Loucy (cell line): ENCODE measurements at regions not wholly inside any gene's neighbourhood (a gene's known extent, or its start where the extent isn't known, plus 50 kb on each side); places are given as distances from the start of the nearest gene placed in this dataset.

Source experiments
- H2AFZ ChIP-seq: fragments of 200-600 bp; sonication (generic); 2 replicates; pipeline ENCODE4 v1.6.0; 2016; ENCODE audit warnings: antibody characterized with exemption, mild to moderate bottlenecking, low read length, moderate library complexity
- H3F3A ChIP-seq: fragments of 200-600 bp; 2 replicates; pipeline ENCODE4 v1.6.0; 2016; ENCODE audit warnings: antibody characterized with exemption, low read depth, mild to moderate bottlenecking
- H3K27me3 ChIP-seq: fragments of 200-600 bp; sonication (generic); 2 replicates; pipeline ENCODE4 v1.6.1; 2014; ENCODE audit warnings: low read length, mild to moderate bottlenecking; ENCODE audit not compliant: insufficient read depth, poor library complexity, severe bottlenecking
- H3K36me3 ChIP-seq: fragments of 200-600 bp; sonication (generic); 2 replicates; pipeline ENCODE4 v1.6.1; 2016; ENCODE audit warnings: low read length; ENCODE audit not compliant: insufficient read depth
- H3K4me1 ChIP-seq: fragments of 200-600 bp; sonication (generic); 2 replicates; pipeline ENCODE4 v1.5.1; 2014; ENCODE audit warnings: low read length, mild to moderate bottlenecking; ENCODE audit not compliant: insufficient read depth, poor library complexity, severe bottlenecking
- H3K4me2 ChIP-seq: fragments of 200-600 bp; sonication (generic); 2 replicates; pipeline ENCODE4 v1.6.0; 2014; ENCODE audit warnings: antibody characterized with exemption, low read length, low read depth, mild to moderate bottlenecking; ENCODE audit not compliant: poor library complexity, severe bottlenecking
- H3K4me3 ChIP-seq: fragments of 200-600 bp; sonication (generic); 2 replicates; pipeline ENCODE4 v1.5.1; 2014; ENCODE audit warnings: low read length, mild to moderate bottlenecking, mixed read lengths; ENCODE audit not compliant: poor library complexity, severe bottlenecking
- H3K79me2 ChIP-seq: fragments of 200-600 bp; sonication (generic); 2 replicates; pipeline ENCODE4 v1.6.1; 2014; ENCODE audit warnings: low read length; ENCODE audit not compliant: insufficient read depth
- H3K9ac ChIP-seq: fragments of 200-600 bp; sonication (generic); 2 replicates; pipeline ENCODE4 v1.6.0; 2014; ENCODE audit warnings: mild to moderate bottlenecking, low read depth, low read length, moderate library complexity; ENCODE audit not compliant: poor library complexity, severe bottlenecking
- H3K9me2 ChIP-seq: fragments of 200-600 bp; sonication (generic); replicated peaks from 2 replicates; pipeline ENCODE4 v1.6.1; 2016; ENCODE audit warnings: low read depth, low read length, mixed read lengths
- H3K9me3 ChIP-seq: fragments of 200-600 bp; sonication (generic); 2 replicates; pipeline ENCODE4 v1.6.1; 2014; ENCODE audit warnings: mild to moderate bottlenecking, antibody characterized with exemption, low read length, low read depth; ENCODE audit not compliant: insufficient read depth
- H4K20me1 ChIP-seq: fragments of 200-600 bp; sonication (generic); 2 replicates; pipeline ENCODE4 v1.6.0; 2014; ENCODE audit warnings: antibody characterized with exemption, low read length, mild to moderate bottlenecking; ENCODE audit not compliant: insufficient read depth, poor library complexity, severe bottlenecking
- EZH2phosphoT487 ChIP-seq: fragments of 200-600 bp; IDR thresholded peaks from 2 replicates; pipeline ENCODE4 v1.6.1; 2018; ENCODE audit warnings: antibody characterized with exemption, mild to moderate bottlenecking, moderate library complexity, borderline replicate concordance
- TF ChIP-seq, protein P1 (sequence below): fragments of 200-600 bp; sonication (generic); conservative IDR thresholded peaks from 2 replicates; pipeline ENCODE4 v1.5.1; 2014; ENCODE audit warnings: mild to moderate bottlenecking, antibody characterized with exemption, low read length

DNA sequence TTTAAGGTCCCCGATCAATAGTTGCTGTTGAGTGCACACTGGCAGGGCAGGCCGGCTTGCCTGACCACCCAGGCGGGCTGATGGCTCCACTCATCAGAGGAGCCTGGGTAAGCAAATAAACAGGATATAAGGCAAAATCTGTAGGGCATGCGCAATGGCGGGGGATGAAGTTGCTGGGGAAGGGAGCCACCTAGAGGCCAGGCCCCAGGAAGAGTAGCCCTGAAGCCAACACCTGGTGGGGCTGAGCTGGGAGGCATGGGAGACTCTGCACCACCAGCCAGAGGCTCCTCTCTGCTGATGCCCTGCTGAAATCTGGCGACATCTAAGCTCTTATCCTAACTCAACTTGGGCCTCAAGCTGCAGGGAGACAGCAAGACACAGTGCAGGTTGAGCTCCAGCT is 324.3 kb downstream of the ZNF536 start:
- Histone ChIP-seq H3F3A (no peaks in the 10 kb centered on the region), H3K9ac (no peak overlapping the region), H2AFZ (no peak overlapping the region), H4K20me1 (no peaks in the 10 kb centered on the region), H3K36me3 (no peaks in the 10 kb centered on the region), H3K4me2 (no peak overlapping the region), H3K9me2 (no peaks in the 10 kb centered on the region), H3K4me1 (no peaks in the 10 kb centered on the region), H3K4me3 (no peak overlapping the region), H3K27me3 (no peaks in the 10 kb centered on the region), H3K9me3 (0 out of 2 replicates have a peak, but pooled peaks cover under 1% of the 10 kb centered on the region), H3K79me2 (no peaks in the 10 kb centered on the region)
- TF ChIP-seq EZH2phosphoT487, result no peak
- TF ChIP-seq, protein P1, sequence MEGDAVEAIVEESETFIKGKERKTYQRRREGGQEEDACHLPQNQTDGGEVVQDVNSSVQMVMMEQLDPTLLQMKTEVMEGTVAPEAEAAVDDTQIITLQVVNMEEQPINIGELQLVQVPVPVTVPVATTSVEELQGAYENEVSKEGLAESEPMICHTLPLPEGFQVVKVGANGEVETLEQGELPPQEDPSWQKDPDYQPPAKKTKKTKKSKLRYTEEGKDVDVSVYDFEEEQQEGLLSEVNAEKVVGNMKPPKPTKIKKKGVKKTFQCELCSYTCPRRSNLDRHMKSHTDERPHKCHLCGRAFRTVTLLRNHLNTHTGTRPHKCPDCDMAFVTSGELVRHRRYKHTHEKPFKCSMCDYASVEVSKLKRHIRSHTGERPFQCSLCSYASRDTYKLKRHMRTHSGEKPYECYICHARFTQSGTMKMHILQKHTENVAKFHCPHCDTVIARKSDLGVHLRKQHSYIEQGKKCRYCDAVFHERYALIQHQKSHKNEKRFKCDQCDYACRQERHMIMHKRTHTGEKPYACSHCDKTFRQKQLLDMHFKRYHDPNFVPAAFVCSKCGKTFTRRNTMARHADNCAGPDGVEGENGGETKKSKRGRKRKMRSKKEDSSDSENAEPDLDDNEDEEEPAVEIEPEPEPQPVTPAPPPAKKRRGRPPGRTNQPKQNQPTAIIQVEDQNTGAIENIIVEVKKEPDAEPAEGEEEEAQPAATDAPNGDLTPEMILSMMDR, result no peak

DNA sequence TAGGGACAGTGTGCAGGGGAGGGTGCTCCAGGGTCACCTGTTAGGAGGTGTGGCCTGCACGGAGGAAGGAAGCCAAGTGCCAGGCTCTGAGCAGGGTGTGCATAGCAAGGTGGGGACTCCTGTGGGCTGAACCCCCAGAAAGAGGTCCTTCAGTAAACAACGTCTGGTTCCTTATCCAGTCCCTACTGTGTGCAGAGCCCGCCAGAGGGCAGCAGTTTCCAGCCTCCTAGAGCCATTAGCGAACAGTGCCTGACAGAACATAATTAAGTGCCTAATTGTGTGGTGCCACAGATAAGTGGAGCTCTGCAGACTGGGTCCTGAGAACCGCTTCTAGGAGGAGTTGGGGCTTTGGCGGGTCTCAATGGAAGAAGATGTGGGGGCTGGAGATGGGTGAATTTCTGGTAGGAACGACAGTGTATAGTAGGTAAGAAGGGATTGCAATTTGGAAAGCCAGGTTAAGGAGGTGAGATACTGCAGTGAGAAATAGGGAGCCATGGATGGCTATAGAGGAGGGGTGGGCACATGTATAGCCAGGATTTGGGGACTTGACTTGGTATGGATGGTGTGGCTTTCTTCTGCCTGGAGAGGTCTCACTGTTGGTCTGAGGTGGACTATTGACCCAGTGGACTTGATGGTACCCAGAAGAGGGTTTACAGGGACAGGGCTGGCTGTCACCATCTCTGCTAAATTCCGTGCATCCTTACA is 323.1 kb downstream of the ZNF536 start:
- Histone ChIP-seq H3K36me3 (no peaks in the 10 kb centered on the region), H3K4me1 (no peaks in the 10 kb centered on the region), H3K9me3 (no peaks in the 10 kb centered on the region), H3K4me3 (no peak overlapping the region), H3K79me2 (no peaks in the 10 kb centered on the region), H3K9me2 (no peaks in the 10 kb centered on the region), H3K4me2 (no peak overlapping the region), H3K27me3 (no peaks in the 10 kb centered on the region), H3F3A (no peaks in the 10 kb centered on the region), H2AFZ (no peak overlapping the region), H4K20me1 (no peaks in the 10 kb centered on the region), H3K9ac (no peak overlapping the region)
- TF ChIP-seq, protein P1, result no peak
- no peak for TF ChIP-seq EZH2phosphoT487

DNA sequence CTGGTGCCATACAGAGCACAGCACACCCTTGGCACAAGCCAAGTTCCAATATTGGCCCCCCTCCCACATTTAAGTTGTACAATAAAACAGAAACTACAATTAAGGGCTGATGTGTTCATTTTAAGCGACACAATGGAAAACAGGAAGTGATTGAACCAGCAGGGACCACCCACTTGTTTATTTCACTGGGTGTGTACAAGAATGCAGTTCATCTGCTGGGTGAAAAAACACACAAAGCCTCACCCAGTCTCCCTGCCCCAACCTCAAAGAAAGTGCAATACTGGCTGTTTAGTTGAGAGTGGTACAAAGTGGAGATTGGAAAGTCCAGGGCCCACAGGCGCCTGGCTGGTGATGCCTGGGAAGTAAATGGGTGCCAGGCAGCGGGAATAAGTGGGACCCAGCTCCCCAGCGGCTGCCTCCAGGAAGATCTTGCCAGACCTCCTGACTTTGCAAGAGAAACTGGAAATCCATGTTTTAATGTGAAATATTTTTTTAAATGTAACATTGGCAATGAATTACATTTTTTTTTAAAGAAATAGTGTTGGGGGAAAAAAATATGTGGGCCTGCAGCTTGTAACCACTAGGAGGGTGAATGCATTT is 322.1 kb downstream of the ZNF536 start:
- H3K4me2 ChIP-seq, result no peak overlapping the region
- H3K27me3 ChIP-seq, result no peaks in the 10 kb centered on the region
- H3K36me3 ChIP-seq, result no peaks in the 10 kb centered on the region
- H3K4me3 ChIP-seq, result no peak overlapping the region
- TF ChIP-seq EZH2phosphoT487, result no peak
- TF ChIP-seq, protein P1, result no peak
- H3F3A ChIP-seq, result no peaks in the 10 kb centered on the region
- H4K20me1 ChIP-seq, result no peaks in the 10 kb centered on the region
- no peaks in the 10 kb centered on the region for H3K9me2 ChIP-seq
- no peaks in the 10 kb centered on the region for H3K79me2 ChIP-seq
- no peak overlapping the region for H2AFZ ChIP-seq
- H3K4me1 ChIP-seq, result no peaks in the 10 kb centered on the region
- no peaks in the 10 kb centered on the region for H3K9me3 ChIP-seq
- H3K9ac ChIP-seq, result no peak overlapping the region
